ENCODE measurements at regions not wholly inside any gene's neighbourhood (a gene's known extent, or its start where the extent isn't known, plus 50 kb on each side); places are given as distances from the start of the nearest gene placed in this dataset.
"Not testable (repeated sequence)": the region's sequence is repeated elsewhere in the genome, so short reads cannot be mapped to it uniquely, and the experiment has no call there.

GRCh38 chr2:192498747-192499146 is 304.0 kb upstream of the TMEFF2 start:
- no peaks in the 10 kb centered on the region for H3K27me3 ChIP-seq (ENCODE audit: control insufficient read depth, insufficient read depth, low read length)
- WGBS (ENCODE audit: insufficient coverage), result 76% methylated on average over 6 of the region's 11 CpGs
- no peaks in the 10 kb centered on the region for H3K4me1 ChIP-seq (ENCODE audit: control insufficient read depth, insufficient read depth, low read length)
- H3K9me3 ChIP-seq (ENCODE audit: control insufficient read depth, insufficient read depth, low read length), result no peaks in the 10 kb centered on the region
- no peak overlapping the region for H3K27ac ChIP-seq (ENCODE audit: low read depth, low read length)
- no peak overlapping the region for H3K4me3 ChIP-seq (ENCODE audit: low read depth, low read length)
- no peak for DNase-seq (ENCODE audit: low read depth in 4 of 6, low spot score in 6 of 6)
- no peaks in the 10 kb centered on the region for H3K36me3 ChIP-seq (ENCODE audit: control insufficient read depth, insufficient read depth, low read length)

GRCh38 chr2:192488158-192488557 is 293.4 kb upstream of the TMEFF2 start:
- H3K4me1 ChIP-seq (ENCODE audit: control insufficient read depth, insufficient read depth, low read length); H3K36me3 ChIP-seq (ENCODE audit: control insufficient read depth, insufficient read depth, low read length): not testable (repeated sequence)
- WGBS (ENCODE audit: insufficient coverage), result 100% methylated on average over 1 of the region's 1 CpG

GRCh38 chr2:192487636-192488035 is 292.9 kb upstream of the TMEFF2 start:
- DNase-seq (ENCODE audit: low read depth in 4 of 6, low spot score in 6 of 6), result no peak
- 90% methylated on average over 8 of the region's 11 CpGs for WGBS (ENCODE audit: insufficient coverage)
- H3K27me3 ChIP-seq (ENCODE audit: control insufficient read depth, insufficient read depth, low read length), result no peaks in the 10 kb centered on the region

More at GRCh38 chr2:192488158-192488557, 293.4 kb upstream of the TMEFF2 start:
- H3K27me3 ChIP-seq (ENCODE audit: control insufficient read depth, insufficient read depth, low read length); H3K4me3 ChIP-seq (ENCODE audit: low read depth, low read length); H3K9me3 ChIP-seq (ENCODE audit: control insufficient read depth, insufficient read depth, low read length); H3K27ac ChIP-seq (ENCODE audit: low read depth, low read length); DNase-seq (ENCODE audit: low read depth in 4 of 6, low spot score in 6 of 6): not testable (repeated sequence)

GRCh38 chr2:192484903-192485302 is 290.2 kb upstream of the TMEFF2 start:
- H3K27me3 ChIP-seq (ENCODE audit: control insufficient read depth, insufficient read depth, low read length), result no peaks in the 10 kb centered on the region
- no peaks in the 10 kb centered on the region for H3K4me1 ChIP-seq (ENCODE audit: control insufficient read depth, insufficient read depth, low read length)
- no peak overlapping the region for H3K4me3 ChIP-seq (ENCODE audit: low read depth, low read length)
- H3K36me3 ChIP-seq (ENCODE audit: control insufficient read depth, insufficient read depth, low read length), result no peaks in the 10 kb centered on the region
- 62% methylated on average over 1 of the region's 1 CpG for WGBS (ENCODE audit: insufficient coverage)
- H3K27ac ChIP-seq (ENCODE audit: low read depth, low read length), result no peak overlapping the region
- no peaks in the 10 kb centered on the region for H3K9me3 ChIP-seq (ENCODE audit: control insufficient read depth, insufficient read depth, low read length)
- no peak for DNase-seq (ENCODE audit: low read depth in 4 of 6, low spot score in 6 of 6)

More at GRCh38 chr2:192487636-192488035, 292.9 kb upstream of the TMEFF2 start:
- Histone ChIP-seq H3K27ac (ENCODE audit: low read depth, low read length) (no peak overlapping the region), H3K4me1 (ENCODE audit: control insufficient read depth, insufficient read depth, low read length) (no peaks in the 10 kb centered on the region), H3K9me3 (ENCODE audit: control insufficient read depth, insufficient read depth, low read length) (peaks cover 2% of the 10 kb centered on the region), H3K4me3 (ENCODE audit: low read depth, low read length) (no peak overlapping the region), H3K36me3 (ENCODE audit: control insufficient read depth, insufficient read depth, low read length) (no peaks in the 10 kb centered on the region)

- Histone ChIP-seq H3K27ac (ENCODE audit: low read depth, low read length) (no peak overlapping the region), H3K9me3 (ENCODE audit: control insufficient read depth, insufficient read depth, low read length) (no peaks in the 10 kb centered on the region), H3K4me1 (ENCODE audit: control insufficient read depth, insufficient read depth, low read length) (no peaks in the 10 kb centered on the region), H3K36me3 (ENCODE audit: control insufficient read depth, insufficient read depth, low read length) (no peaks in the 10 kb centered on the region), H3K27me3 (ENCODE audit: control insufficient read depth, insufficient read depth, low read length) (no peaks in the 10 kb centered on the region), H3K4me3 (ENCODE audit: low read depth, low read length) (no peak overlapping the region)
- WGBS (ENCODE audit: insufficient coverage), result 67% methylated on average over 1 of the region's 3 CpGs
- no peak for DNase-seq (ENCODE audit: low read depth in 4 of 6, low spot score in 6 of 6)
These were observed 286.3 kb upstream of the TMEFF2 start for GRCh38 chr2:192480984-192481383.

GRCh38 chr2:192473331-192473730 is 278.6 kb upstream of the TMEFF2 start:
- H3K4me1 ChIP-seq (ENCODE audit: control insufficient read depth, insufficient read depth, low read length), result no peaks in the 10 kb centered on the region
- WGBS (ENCODE audit: insufficient coverage), result 0% methylated on average over 1 of the region's 1 CpG
- no peaks in the 10 kb centered on the region for H3K36me3 ChIP-seq (ENCODE audit: control insufficient read depth, insufficient read depth, low read length)
- DNase-seq (ENCODE audit: low read depth in 4 of 6, low spot score in 6 of 6), result no peak
- H3K27me3 ChIP-seq (ENCODE audit: control insufficient read depth, insufficient read depth, low read length), result no peaks in the 10 kb centered on the region
- no peak overlapping the region for H3K27ac ChIP-seq (ENCODE audit: low read depth, low read length)
- H3K4me3 ChIP-seq (ENCODE audit: low read depth, low read length), result no peak overlapping the region
- H3K9me3 ChIP-seq (ENCODE audit: control insufficient read depth, insufficient read depth, low read length), result no peaks in the 10 kb centered on the region

- Histone ChIP-seq H3K4me3 (ENCODE audit: low read depth, low read length) (no peak overlapping the region), H3K9me3 (ENCODE audit: control insufficient read depth, insufficient read depth, low read length) (no peaks in the 10 kb centered on the region), H3K27ac (ENCODE audit: low read depth, low read length) (no peak overlapping the region), H3K27me3 (ENCODE audit: control insufficient read depth, insufficient read depth, low read length) (no peaks in the 10 kb centered on the region), H3K4me1 (ENCODE audit: control insufficient read depth, insufficient read depth, low read length) (no peaks in the 10 kb centered on the region), H3K36me3 (ENCODE audit: control insufficient read depth, insufficient read depth, low read length) (no peaks in the 10 kb centered on the region)
- DNase-seq (ENCODE audit: low read depth in 4 of 6, low spot score in 6 of 6), result peak in 1 of 6 donors; percentile 5
These were observed 277.2 kb upstream of the TMEFF2 start for GRCh38 chr2:192471982-192472381.

- WGBS (ENCODE audit: insufficient coverage), result no CpG with 5 or more reads among the region's 1 CpG
- Histone ChIP-seq H3K36me3 (ENCODE audit: control insufficient read depth, insufficient read depth, low read length) (no peaks in the 10 kb centered on the region), H3K4me3 (ENCODE audit: low read depth, low read length) (no peak overlapping the region), H3K27ac (ENCODE audit: low read depth, low read length) (no peak overlapping the region), H3K9me3 (ENCODE audit: control insufficient read depth, insufficient read depth, low read length) (no peaks in the 10 kb centered on the region), H3K4me1 (ENCODE audit: control insufficient read depth, insufficient read depth, low read length) (no peaks in the 10 kb centered on the region), H3K27me3 (ENCODE audit: control insufficient read depth, insufficient read depth, low read length) (no peaks in the 10 kb centered on the region)
- DNase-seq (ENCODE audit: low read depth in 4 of 6, low spot score in 6 of 6), result no peak
These were observed 274.9 kb upstream of the TMEFF2 start for GRCh38 chr2:192469612-192470011.

- H3K4me1 ChIP-seq (ENCODE audit: control insufficient read depth, insufficient read depth, low read length), result no peaks in the 10 kb centered on the region
- H3K9me3 ChIP-seq (ENCODE audit: control insufficient read depth, insufficient read depth, low read length), result no peaks in the 10 kb centered on the region
- WGBS (ENCODE audit: insufficient coverage), result no CpG with 5 or more reads among the region's 4 CpGs
- no peak overlapping the region for H3K27ac ChIP-seq (ENCODE audit: low read depth, low read length)
- no peaks in the 10 kb centered on the region for H3K27me3 ChIP-seq (ENCODE audit: control insufficient read depth, insufficient read depth, low read length)
- H3K36me3 ChIP-seq (ENCODE audit: control insufficient read depth, insufficient read depth, low read length), result no peaks in the 10 kb centered on the region
- no peak for DNase-seq (ENCODE audit: low read depth in 4 of 6, low spot score in 6 of 6)
- H3K4me3 ChIP-seq (ENCODE audit: low read depth, low read length), result no peak overlapping the region
These were observed 273.4 kb upstream of the TMEFF2 start for GRCh38 chr2:192467953-192468660.

- no peak overlapping the region for H3K27ac ChIP-seq (ENCODE audit: low read depth, low read length)
- H3K4me1 ChIP-seq (ENCODE audit: control insufficient read depth, insufficient read depth, low read length), result no peaks in the 10 kb centered on the region
- no peaks in the 10 kb centered on the region for H3K9me3 ChIP-seq (ENCODE audit: control insufficient read depth, insufficient read depth, low read length)
- no peak overlapping the region for H3K4me3 ChIP-seq (ENCODE audit: low read depth, low read length)
- DNase-seq (ENCODE audit: low read depth in 4 of 6, low spot score in 6 of 6), result peak in 3 of 6 donors; percentile 11 to 62 (median 32)
- no peaks in the 10 kb centered on the region for H3K27me3 ChIP-seq (ENCODE audit: control insufficient read depth, insufficient read depth, low read length)
- no peaks in the 10 kb centered on the region for H3K36me3 ChIP-seq (ENCODE audit: control insufficient read depth, insufficient read depth, low read length)
- no CpG with 5 or more reads among the region's 1 CpG for WGBS (ENCODE audit: insufficient coverage)
These were observed 270.4 kb upstream of the TMEFF2 start for GRCh38 chr2:192465141-192465540.

Measured in spinal cord (tissue), 9 donors.